GM21360 (cell line): ENCODE measurements at regions not wholly inside any gene's neighbourhood (a gene's known extent, or its start where the extent isn't known, plus 50 kb on each side); places are given as distances from the start of the nearest gene placed in this dataset.

ENCODE experiments used
- ATAC-seq: cut with Tn5 transposase; IDR thresholded peaks from one replicate; pipeline ENCODE4 v1.9.1; 2021; ENCODE audit warnings: mild to moderate bottlenecking, moderate library complexity; ENCODE audit not compliant: unreplicated experiment

- no peak for ATAC-seq
These were observed 248.2 kb upstream of the VEPH1 start for GRCh38 chr3:157751386-157751785.

DNA sequence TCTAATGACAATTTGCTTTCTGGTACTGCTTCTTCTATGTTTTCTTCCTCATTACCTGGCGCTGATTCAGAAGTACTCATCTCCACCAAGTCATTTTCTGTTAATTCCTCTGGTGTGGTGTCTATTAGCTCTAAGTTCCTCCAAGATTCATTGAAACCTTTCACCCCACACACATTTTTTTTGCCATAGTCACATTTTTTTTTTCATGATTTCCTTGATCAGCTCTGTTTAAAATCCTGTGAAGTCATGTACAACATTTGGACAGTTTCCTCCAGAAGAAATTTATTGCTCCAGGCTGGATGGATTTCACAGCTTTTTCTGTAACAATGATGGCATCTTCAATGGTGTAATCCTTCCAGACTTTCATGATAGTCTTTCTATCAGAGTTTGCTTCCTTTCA lies 243.2 kb upstream of the VEPH1 start:
- ATAC-seq, result no peak

- ATAC-seq, result no peak
These were observed 238.4 kb upstream of the VEPH1 start for GRCh38 chr3:157741607-157742006.

DNA sequence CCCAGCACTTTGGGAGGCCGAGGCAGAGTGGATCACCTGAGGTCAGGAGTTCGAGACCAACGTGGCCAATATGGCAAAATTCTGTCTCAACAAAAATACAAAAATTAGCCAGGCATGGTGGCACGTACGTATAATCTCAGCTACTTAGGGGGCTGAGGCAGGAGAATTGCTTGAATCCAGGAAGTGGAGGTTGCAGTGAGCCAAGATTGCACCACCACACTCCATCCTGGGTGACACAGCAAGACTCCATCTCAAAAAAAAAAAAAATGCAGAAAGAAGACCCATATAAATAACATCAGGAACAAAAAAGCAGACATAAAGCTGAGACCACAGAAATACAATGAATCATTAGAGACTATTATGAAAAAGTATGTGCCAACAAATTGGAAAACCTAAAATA lies 235.2 kb upstream of the VEPH1 start:
- ATAC-seq, result no peak

- ATAC-seq, result no peak
These were observed 215.6 kb upstream of the VEPH1 start for GRCh38 chr3:157718800-157719199.

DNA sequence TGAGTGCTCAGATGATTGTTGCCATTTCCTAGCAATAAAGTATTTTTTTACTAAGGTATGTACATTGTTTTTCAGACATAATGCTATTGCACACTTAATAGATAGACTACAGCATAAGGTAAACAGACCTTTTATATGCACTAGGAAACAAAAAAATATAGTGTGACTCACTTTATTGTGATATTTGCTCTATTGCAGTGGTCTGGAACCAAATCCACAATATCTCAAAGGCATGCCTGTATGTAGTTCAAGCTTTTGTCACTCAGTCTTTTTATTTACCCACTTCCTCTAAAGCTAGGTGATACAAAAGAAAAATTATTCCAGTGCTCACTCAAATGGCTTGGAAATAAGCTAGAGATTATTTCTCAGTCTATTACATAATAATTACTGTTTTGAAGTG lies 209.9 kb upstream of the VEPH1 start:
- ATAC-seq, result no peak

- no peak for ATAC-seq
These were observed 202.0 kb upstream of the VEPH1 start for GRCh38 chr3:157705258-157705657.

DNA sequence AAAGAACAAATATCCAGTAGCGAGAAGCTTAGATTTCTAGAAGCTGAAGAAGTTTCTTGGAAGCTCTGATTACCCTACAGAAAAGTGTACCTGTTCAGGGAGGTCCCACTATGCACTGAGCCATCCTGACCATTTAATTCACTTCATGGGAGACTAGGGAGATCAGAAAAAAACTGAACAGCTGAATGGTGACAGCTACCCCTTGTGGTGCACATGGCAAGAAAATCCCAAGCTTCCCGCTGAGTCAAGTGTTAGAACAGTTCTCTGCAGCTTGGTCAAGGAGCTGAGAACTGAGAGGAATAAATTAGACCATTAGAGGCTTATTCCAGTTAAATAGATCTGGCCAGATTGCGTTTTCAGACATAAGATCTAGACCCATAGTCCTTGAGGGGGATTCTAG lies 197.2 kb upstream of the VEPH1 start:
- no peak for ATAC-seq

DNA sequence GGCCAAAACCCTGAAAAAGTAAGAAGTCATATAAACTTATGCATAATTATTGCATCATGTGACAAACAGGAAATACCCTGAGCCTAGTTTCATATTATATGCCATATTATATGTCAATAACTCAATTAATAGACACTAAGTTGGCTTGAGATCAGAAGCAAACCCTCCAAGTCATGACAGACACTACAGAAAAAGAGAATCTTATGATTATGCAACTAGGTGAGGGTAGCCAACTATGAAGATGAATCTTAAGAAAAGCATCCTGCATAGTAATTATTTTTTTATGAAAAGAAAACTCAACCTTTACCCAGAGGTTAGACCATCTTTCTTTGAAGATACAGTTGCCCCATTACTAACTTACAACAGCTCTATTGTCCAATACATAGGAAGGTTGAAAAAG lies 192.4 kb upstream of the VEPH1 start:
- ATAC-seq, result no peak

DNA sequence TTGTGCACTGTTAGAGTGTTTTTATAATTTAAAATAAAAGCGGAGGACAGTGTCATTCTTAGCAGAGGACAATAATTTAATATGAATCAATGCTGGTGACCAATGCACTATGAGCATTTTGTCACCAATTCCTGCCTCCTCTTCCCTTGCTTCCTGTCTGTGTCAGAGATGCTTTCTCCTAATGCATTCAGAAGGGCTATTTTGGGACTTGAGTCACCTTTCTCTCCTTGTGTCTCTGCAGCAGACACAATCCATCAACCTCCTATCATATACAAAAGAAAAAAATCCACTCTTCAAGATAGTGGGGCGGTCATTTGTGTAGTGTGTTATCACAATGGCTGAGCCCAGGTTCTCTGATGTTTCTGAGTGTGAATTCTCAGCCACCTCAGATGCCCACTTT lies 191.9 kb upstream of the VEPH1 start:
- no peak for ATAC-seq

DNA sequence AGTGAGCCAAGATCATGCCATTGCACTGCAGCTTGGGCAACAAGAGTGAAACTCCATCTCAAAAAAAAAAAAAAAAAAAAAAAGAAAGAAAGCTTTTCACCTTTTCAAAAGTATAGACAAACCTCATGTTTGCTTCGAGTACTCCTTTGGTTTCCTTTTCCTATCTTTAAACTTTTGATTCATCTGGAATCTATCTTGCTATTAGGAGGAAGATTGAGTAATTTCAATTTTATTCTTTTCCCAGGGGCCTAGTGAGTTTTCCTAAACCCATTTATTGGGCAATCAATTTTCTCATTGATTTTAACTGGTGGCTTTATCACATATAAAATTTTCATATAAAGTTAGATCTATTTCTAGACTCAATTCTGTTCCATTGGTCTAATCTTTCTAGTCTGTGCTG lies 190.5 kb upstream of the VEPH1 start:
- no peak for ATAC-seq

GRCh38 chr3:157692468-157692867 lies 189.3 kb upstream of the VEPH1 start:
- ATAC-seq, result no peak

DNA sequence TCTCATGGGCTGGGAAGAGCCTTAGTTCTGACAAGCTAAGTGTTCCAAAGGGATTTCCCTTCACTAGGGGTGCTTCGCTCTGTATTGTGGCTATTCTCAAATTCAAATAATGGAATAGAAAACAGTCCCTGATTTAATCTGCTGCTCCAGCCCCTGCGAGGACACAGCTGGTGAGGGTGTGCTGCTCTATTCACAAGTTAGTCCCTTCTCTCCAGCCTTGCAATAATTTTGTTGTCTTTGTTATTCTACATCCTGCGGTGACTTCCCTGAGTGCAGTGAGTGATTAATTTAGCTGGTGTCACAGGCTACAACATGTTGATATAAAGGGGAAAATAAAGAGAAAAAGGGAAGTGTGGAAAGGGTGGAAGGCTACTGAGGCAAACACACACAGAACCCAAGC lies 180.5 kb upstream of the VEPH1 start:
- no peak for ATAC-seq

DNA sequence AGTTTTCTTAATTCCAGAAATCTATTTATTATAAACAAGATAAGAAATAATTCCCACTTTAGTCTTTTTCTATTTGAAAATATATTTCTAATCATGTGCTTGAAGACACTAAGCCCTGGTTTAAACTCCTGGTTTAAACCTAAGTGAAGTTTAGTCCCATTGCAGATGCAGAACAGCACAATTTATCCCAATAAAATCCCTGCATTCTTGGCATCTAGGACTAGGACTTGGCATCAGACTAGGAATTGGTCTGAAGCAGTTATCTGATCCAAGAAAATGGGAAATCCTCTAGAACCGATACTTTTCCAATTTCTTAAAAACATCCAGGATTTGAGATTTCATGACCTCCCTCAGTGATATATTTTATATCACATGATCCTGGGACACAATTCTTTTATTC lies 168.8 kb upstream of the VEPH1 start:
- ATAC-seq, result no peak

DNA sequence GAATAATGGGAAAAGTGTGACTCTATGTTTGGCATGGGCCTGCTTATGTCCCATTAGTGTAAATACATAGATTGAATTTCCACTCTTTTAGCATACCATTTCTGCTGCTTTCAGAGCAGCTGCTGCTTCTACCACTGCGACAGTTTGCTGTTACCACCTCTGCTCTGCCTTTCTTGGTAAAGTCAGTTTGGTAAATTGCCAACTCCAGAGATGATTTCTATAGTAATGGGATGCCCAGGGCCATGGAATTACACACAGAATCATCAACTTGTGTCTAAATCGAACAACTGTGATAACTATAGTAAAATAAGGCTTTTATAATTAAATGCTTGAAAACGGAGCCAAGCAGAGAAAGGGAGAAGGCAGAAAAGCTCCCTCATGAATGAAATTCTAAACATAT lies 168.4 kb upstream of the VEPH1 start:
- no peak for ATAC-seq

GRCh38 chr3:157669416-157669815 lies 166.2 kb upstream of the VEPH1 start:
- ATAC-seq, result no peak

GRCh38 chr3:157667493-157667892 lies 164.3 kb upstream of the VEPH1 start:
- ATAC-seq, result no peak

- no peak for ATAC-seq
These were observed 159.0 kb upstream of the VEPH1 start for GRCh38 chr3:157662171-157662570.

DNA sequence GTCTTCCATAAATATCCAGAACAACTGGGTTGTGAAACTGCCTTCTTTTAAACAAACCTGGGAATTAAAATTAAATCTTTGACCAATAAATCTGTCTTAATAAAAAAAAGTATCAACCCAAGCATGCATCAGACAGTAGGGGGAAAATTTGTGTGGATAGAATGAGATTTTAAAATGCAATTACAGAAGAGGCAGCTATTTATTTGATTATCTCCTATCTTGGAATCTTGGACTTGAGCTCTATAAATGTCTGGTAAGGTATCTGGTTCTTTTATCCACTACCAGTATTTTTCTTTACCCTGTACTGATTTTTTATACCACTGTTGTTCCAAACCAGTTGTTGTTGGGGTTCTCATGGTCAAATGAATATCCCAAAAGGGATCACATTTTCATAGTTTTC lies 157.6 kb upstream of the VEPH1 start:
- ATAC-seq, result no peak

- ATAC-seq, result no peak
These were observed 149.2 kb upstream of the VEPH1 start for GRCh38 chr3:157652366-157652765.

DNA sequence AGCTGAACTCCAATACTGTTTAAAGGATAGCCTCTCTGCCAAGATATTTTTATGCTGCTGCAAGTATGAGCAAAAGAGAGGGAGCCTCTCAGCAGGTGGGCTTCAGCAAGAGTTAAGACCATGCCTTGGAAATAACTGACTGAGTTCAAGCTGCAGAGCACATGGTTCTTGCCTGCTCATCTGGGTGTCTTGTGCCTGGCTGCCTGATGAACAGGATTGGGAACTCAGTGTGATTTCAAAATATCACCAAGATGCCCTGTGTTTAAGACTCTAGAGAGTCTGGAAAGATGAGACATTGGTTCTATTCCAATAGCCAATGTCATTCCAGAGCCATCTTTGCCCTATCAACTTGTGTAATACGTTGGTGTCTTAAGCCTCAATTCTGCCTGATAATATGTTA lies 147.5 kb upstream of the VEPH1 start:
- ATAC-seq, result no peak

- ATAC-seq, result no peak
These were observed 147.0 kb upstream of the VEPH1 start for GRCh38 chr3:157650172-157650571.

DNA sequence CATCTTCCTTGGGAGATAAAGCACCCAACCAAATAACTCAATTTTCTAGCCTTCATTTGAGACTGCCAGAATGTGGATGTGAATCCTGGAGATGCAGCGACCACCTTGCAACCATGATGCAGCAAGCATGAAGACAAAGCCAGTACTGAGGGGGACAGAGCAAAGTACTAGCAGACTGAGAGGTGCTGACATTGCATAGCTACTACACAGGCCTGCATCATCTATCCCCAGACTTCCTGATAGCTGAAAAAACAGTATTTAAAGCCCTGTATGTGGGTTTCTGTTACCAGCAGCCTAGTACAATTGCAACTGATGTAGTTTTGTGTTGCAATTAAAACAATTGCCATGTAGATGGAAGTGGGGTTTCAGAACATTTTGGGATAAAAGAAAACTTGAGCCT lies 146.3 kb upstream of the VEPH1 start:
- ATAC-seq, result no peak

- ATAC-seq, result no peak
These were observed 144.6 kb upstream of the VEPH1 start for GRCh38 chr3:157647820-157648219.
